Keratinocyte (primary cell): ENCODE measurements at regions not wholly inside any gene's neighbourhood (a gene's known extent, or its start where the extent isn't known, plus 50 kb on each side); places are given as distances from the start of the nearest gene placed in this dataset.

ENCODE experiments used
- EZH2 ChIP-seq: IDR thresholded peaks from one replicate; pipeline ENCODE4 v1.6.1; 2012; ENCODE audit warnings: inconsistent platforms, mild to moderate bottlenecking, low read length, moderate library complexity
- TF ChIP-seq, protein P1 (sequence below), 3 experiments: IDR thresholded peaks in 1 of 3; conservative IDR thresholded peaks in 1 of 3; optimal IDR thresholded peaks in 1 of 3; 2 replicates in 2 of 3; 3 replicates in 1 of 3; pipeline versions ENCODE3 to v1.5.1; 2011; ENCODE audit warnings: low read length in 3 of 3, mild to moderate bottlenecking in 3 of 3, moderate library complexity in 2 of 3, control low read depth in 1 of 3, inconsistent platforms in 1 of 3; ENCODE audit not compliant: insufficient read depth in 2 of 3; ENCODE audit errors: extremely low read depth in 1 of 3

DNA sequence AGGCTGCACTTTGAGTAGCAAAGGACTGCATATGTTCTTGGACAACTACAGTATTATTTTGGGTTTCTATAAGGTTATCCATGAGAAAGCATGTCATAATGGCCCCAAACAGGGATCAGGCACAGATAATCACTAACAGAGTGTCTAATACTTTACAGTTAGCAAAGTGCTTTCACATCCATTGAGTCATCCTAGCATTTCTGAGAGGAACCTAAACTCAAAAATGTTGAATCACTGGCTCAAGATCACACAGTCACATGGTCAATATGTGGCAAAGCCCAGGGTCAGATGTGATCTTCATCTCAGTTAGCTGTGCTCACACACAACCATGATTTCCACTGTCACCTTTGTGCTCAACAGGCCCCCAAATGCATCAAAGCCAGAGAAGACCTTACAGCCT is 156.1 kb upstream of the VRK2 start:
- TF ChIP-seq, protein P1, sequence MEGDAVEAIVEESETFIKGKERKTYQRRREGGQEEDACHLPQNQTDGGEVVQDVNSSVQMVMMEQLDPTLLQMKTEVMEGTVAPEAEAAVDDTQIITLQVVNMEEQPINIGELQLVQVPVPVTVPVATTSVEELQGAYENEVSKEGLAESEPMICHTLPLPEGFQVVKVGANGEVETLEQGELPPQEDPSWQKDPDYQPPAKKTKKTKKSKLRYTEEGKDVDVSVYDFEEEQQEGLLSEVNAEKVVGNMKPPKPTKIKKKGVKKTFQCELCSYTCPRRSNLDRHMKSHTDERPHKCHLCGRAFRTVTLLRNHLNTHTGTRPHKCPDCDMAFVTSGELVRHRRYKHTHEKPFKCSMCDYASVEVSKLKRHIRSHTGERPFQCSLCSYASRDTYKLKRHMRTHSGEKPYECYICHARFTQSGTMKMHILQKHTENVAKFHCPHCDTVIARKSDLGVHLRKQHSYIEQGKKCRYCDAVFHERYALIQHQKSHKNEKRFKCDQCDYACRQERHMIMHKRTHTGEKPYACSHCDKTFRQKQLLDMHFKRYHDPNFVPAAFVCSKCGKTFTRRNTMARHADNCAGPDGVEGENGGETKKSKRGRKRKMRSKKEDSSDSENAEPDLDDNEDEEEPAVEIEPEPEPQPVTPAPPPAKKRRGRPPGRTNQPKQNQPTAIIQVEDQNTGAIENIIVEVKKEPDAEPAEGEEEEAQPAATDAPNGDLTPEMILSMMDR (optimal IDR thresholded peaks at IDR 0.05 in 1 of 3, IDR thresholded peaks at IDR 0.05 in 1 of 3, conservative IDR thresholded peaks at IDR 0.05 in 1 of 3; ENCODE audit: extremely low read depth in 1 of 3, insufficient read depth in 2 of 3, low read length in 3 of 3), result no peak
- TF ChIP-seq EZH2, result no peak
